OCI-M1 (cell line): ENCODE measurements at regions not wholly inside any gene's neighbourhood (a gene's known extent, or its start where the extent isn't known, plus 50 kb on each side); places are given as distances from the start of the nearest gene placed in this dataset.
A peak's percentile ranks its signal among the peaks of the same experiment; 100 is the strongest.
"Not testable (repeated sequence)": the region's sequence is repeated elsewhere in the genome, so short reads cannot be mapped to it uniquely, and the experiment has no call there.

Experiments used
- DNase-seq: peaks from one replicate; lab custom pipeline; 2025; lab: John Stamatoyannopoulos, UW

GRCh38 chr14:27760367-27760766, 1006.2 kb upstream of the FOXG1 start:
- peak; percentile 35 for DNase-seq

GRCh38 chr14:27799066-27800028, 967.2 kb upstream of the FOXG1 start:
- not testable (repeated sequence) for DNase-seq

GRCh38 chr14:27817746-27818430, 948.7 kb upstream of the FOXG1 start:
- peak; percentile 23 for DNase-seq

- peak; percentile 86 for DNase-seq
Measured at GRCh38 chr14:27826149-27826548, 940.4 kb upstream of the FOXG1 start.

DNA sequence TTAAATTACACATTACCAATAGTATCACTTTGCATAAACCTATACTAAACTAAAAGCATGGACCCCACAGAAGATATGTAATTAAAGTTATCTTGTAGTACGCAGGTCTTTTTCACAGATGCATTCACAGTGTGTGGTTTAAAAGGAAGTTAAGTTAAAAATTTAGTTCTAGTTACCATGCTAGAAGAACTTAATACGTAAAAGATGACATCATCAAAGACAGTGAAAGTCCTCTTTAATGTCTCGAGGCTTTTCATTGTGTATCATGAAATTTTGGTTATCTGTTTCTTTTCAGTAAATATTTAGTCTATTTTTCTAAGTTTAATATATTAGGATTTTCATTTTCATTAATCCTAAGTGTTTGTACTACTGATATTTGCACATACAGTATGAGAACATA, 934.6 kb upstream of the FOXG1 start:
- not testable (repeated sequence) for DNase-seq

DNA sequence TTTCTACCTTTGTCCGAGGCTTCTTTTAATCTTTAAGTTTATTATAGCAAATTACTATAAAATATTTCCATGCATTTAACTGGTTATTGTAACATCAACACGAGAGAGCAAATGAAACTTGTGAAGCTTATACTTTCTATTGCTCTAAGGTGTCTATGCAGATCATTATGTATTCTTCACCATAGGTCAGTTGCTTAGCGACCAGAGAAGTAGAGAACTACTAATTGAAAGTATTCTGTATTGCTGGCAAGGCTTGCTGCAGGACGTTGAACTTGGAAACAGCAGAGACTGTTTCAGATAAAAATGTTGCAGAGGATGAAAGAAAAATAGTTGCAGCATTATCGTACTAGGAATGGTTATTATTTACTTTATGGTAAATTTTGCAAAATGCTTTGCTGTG, 933.6 kb upstream of the FOXG1 start:
- not testable (repeated sequence) for DNase-seq

GRCh38 chr14:27836386-27836785, 930.2 kb upstream of the FOXG1 start:
- DNase-seq, result no peak

DNA sequence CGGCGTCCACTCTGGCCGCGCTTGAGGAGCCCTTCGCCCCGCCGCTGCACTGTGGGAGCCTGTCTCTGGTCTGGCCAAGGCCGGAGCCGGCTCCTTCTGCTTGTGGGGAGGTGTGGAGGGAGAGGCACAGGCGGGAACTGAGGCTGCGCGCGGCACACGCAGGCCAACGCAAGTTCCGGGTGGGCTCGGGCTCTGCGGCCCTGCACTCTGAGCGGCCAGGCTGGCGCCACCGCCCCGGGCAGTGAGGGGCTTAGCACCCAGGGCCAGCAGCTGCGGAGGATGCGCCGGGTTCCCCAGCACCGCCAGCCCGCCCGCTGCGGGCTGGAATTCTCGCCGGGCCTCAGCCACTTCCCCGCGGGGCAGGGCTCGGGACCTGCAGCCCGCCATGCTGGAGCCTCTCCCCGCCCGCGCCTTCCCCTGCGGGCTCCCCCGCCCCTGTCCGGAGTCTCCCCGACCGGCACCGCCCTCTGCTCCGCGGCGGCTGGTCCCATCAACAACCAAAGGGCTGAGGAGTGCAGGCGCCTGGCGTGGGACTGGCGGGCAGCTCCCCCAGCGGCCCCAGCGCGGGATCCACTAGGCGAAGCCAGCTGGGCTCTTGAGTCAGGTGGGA, 921.2 kb upstream of the FOXG1 start:
- DNase-seq, result no peak

DNA sequence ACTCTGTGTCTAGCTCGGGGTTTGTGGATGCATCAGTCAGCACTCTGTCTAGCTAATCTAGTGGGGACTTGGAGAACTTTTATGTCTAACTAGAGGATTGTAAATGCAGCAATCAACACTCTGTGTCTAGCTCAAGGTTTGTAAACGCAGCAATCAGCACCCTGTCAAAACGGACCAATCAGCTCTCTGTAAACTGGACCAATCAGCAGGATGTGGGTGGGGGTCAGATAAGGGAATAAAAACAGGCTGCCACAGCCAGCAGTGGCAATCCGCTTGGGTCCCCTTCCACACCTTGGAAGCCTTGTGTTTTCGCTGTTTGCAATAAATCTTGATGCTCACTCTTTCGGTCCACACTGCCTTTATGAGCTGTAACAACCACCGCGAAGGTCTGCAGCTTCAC, 920.7 kb upstream of the FOXG1 start:
- DNase-seq, result no peak

DNA sequence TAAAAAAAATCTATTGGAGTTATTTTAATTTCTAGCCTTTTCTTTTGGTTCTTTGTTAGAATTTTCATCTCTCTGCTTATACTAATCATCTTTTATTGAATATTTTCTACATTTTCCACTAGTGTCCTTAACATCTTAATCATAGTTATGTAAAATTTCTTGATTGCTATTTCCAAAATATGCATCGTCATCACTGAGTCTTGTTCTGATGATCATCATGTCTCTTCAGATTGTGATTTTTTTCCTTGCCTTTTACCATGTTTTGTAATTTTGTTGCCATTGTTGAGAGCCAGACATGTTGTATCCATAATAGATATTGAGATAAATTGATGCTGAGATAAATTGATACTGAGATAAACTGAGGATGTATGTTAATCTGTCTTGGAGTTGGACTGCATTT, 919.1 kb upstream of the FOXG1 start:
- not testable (repeated sequence) for DNase-seq

DNA sequence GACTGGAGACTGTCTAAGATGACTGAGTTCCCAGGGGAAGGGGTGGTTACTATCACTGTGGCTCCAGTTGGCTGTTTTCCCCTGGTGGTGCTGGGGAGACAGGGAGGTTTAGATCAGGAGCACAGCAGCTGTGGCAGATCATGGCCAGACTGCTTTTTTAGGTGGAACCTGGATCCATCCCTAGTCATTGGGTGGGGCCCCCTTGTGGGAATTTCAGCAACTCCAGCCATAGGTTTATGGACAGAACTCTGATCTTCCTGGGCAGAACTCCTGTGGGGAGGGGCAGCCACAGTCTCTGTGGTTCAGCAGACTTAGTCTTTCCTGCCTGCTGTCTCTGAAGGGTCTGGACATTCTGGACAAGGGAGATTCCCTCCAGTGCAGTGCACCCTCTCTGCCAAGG, 917.4 kb upstream of the FOXG1 start:
- peak; percentile 2 for DNase-seq

DNA sequence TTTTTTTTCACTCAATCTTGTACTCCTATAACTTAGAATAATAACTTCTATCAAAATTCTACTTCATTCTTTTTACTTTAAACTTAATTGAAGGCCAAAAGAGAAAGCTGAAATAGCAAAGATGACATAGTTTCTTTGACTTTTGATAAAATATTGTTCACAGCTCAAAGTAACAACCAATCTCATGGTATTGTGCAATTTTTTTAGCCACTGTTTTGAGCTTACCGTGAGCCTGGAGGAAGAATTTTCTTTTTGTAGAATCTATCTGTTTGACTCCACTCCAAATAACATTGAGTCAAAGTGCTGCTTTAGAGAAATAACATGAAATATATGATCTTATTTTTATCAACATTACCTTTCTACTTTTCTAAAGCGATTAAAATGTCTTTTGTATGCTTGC, 903.9 kb upstream of the FOXG1 start:
- no peak for DNase-seq

DNA sequence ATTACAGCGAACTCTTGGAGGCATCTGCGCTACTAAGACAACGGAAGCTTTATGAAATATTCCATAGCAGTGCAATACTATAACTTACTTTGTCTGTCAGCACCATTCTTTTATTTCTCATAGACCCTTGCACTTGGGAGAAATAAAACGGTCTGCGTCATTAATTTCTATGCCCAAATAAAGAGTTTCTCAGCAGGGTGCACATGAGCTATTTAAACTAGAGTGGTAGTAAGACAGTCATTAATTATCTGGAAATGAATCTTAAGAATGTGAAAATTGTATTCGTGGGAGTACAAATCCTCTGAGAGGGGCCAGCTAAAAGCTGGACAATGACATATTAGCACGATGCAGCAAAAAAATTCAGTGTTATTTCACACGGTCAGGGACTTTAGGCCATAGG, 903.4 kb upstream of the FOXG1 start:
- no peak for DNase-seq

DNA sequence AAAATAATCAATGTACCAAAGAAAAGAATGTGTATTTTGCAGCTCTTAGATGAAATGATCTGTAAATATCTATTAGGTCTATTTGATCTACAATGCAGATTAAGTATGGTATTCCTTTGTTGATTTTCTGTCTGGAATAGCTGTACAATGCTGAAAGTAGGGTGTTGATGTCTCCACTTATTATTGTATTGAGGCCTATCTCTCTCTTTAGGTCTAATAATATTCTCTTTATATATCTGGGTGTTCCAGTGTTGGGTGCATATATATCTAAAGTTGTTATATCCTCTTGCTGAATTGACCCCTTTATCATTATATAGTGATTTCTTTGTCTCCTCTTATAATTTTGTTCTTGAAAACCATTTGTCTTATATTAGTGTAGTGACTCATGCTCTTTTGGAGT, 885.5 kb upstream of the FOXG1 start:
- no peak for DNase-seq

GRCh38 chr14:27881646-27882045, 884.9 kb upstream of the FOXG1 start:
- no peak for DNase-seq

DNA sequence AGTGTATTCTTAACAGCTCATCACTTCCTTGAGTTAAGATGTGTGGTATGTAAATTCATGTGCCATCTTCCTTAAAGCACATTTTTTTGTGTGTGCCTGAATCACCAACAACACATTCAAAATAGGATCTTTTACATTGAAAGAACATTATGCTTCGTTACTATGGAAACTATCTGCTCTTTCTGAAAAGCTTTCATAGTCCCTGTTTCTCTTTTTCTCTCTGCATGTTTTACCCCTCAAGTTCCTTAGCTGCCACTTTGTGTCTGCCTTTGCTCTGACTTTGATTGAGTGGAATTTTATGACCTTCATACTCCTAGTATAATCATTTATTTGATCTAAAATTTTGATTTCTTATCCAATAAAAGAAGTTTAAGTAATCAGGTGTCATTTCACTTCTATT, 880.3 kb upstream of the FOXG1 start:
- peak; percentile 21 for DNase-seq

- no peak for DNase-seq
Measured at GRCh38 chr14:27890259-27890658, 876.3 kb upstream of the FOXG1 start.

GRCh38 chr14:27908484-27908883, 858.1 kb upstream of the FOXG1 start:
- not testable (repeated sequence) for DNase-seq

DNA sequence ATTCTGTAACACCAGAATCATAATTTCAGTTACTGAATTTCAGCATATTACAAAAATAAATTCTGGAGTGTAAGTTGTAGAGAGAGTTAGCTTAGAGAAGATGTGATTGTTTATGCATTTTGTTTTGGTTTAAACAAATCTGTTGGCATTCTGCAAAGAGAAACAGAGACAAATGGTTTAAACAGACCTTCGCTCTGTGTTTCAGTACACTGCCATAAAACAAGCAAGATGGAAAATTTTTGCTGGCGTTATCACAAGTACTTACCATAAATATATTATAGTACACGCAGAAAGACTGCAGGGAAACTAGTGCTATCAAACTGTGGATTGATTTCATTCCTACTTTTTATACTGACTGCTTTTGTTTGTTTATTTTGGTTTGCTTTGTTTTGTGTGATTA, 850.3 kb upstream of the FOXG1 start:
- no peak for DNase-seq

DNA sequence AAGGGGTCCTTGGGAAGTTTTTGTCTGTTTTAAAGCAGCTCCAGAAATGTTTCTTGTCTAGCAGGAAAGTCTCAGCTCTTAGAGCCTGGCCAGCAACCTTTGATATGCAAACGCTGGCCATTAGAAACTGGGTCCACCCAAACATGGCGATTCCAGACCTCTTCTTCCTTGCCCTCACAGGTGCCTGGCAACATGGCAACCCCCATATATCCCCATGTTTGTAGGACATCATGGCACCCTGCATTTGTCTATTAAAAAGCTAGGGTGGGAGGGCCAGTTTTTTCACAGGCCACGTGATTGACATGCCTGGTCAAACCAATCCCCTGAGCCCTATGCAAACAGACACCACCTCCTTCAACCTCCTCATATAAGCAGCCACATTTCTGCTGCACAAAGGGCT, 848.7 kb upstream of the FOXG1 start:
- no peak for DNase-seq

DNA sequence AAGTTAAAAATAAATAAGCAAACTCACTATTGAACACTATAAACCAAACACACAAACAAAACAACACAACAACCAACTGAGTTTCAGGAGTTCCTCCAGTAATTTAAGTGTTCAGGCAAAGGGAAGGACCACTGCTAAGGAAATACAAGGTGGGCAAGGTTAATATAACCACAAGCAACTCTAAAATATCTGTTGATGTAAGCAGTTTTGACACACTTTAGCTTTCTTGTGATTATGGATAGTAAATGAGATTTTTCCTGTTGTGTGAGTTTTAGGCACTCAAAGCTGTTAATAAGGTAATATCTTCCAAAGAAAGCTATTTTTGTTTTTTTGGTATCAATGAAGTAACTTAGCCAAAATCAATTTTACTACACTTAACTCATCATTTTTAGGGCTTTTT, 839.1 kb upstream of the FOXG1 start:
- no peak for DNase-seq

GRCh38 chr14:27929797-27930347, 836.7 kb upstream of the FOXG1 start:
- no peak for DNase-seq

DNA sequence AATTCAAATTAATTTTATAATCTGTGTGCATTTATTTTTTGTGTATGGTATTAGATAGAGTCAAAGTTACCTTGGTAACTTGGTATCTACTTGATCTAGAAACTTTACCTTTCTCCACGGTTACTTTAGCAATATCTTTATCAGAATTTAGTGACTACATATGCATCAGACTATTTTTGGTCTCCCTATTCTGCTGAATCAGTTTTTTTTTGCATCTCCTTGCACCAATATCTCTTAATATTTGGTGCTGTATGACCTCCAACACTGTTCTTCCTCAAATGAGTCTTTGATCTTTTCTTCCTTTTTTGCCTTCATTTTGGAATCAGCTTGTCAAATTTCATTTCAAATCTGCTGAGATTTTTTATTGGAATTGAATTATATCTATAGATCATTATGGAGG, 828.2 kb upstream of the FOXG1 start:
- DNase-seq, result no peak
